ENCODE measurements at regions not wholly inside any gene's neighbourhood (a gene's known extent, or its start where the extent isn't known, plus 50 kb on each side); places are given as distances from the start of the nearest gene placed in this dataset.

- TF ChIP-seq MAX (IDR thresholded peaks at IDR 0.05) (no peak), CTCF (IDR thresholded peaks at IDR 0.05; ENCODE audit: low read depth, low read length, missing input control) (no peak), ATF3 (IDR thresholded peaks at IDR 0.05) (no peak), RAD21 (IDR thresholded peaks at IDR 0.05) (no peak)
These were observed 83.8 kb upstream of the AKR1E2 start for GRCh38 chr10:4742217-4742616.

Data from liver (tissue), 3 donors.